Neuronal stem cell (in vitro differentiated cells): ENCODE measurements at regions not wholly inside any gene's neighbourhood (a gene's known extent, or its start where the extent isn't known, plus 50 kb on each side); places are given as distances from the start of the nearest gene placed in this dataset.

ENCODE experiments used
- DNase-seq: peaks from one replicate; pipeline ENCODE4 v3.0.0-alpha.2; 2013; ENCODE audit warnings: low spot score
- H2AFZ ChIP-seq: one replicate; pipeline ENCODE4 v1.6.1; 2013; ENCODE audit warnings: mild to moderate bottlenecking, low read length, inconsistent platforms
- H2AK5ac ChIP-seq: 2 replicates; pipeline ENCODE4 v1.6.1; 2013; ENCODE audit warnings: low read depth, mild to moderate bottlenecking, inconsistent platforms, low read length, moderate library complexity, mixed read lengths
- H2BK120ac ChIP-seq: 2 replicates; pipeline ENCODE4 v1.6.1; 2013; ENCODE audit warnings: low read depth, mild to moderate bottlenecking, inconsistent platforms, low read length, moderate library complexity, mixed read lengths
- H2BK12ac ChIP-seq: one replicate; pipeline ENCODE4 v1.6.1; 2013; ENCODE audit warnings: low read length, inconsistent platforms
- H2BK15ac ChIP-seq: 2 replicates; pipeline ENCODE4 v1.6.1; 2013; ENCODE audit warnings: mild to moderate bottlenecking, low read length, inconsistent platforms, mixed read lengths
- H2BK5ac ChIP-seq: one replicate; pipeline ENCODE4 v1.6.1; 2013; ENCODE audit warnings: inconsistent platforms, mild to moderate bottlenecking, low read length, moderate library complexity
- H3K14ac ChIP-seq: one replicate; pipeline ENCODE4 v1.6.1; 2013; ENCODE audit warnings: low read length, inconsistent platforms
- H3K18ac ChIP-seq: 2 replicates; pipeline ENCODE4 v1.6.1; 2013; ENCODE audit warnings: low read length, inconsistent platforms
- H3K23ac ChIP-seq: 2 replicates; pipeline ENCODE4 v1.6.1; 2013; ENCODE audit warnings: low read depth, mild to moderate bottlenecking, mixed read lengths, low read length, inconsistent platforms; ENCODE audit not compliant: poor library complexity
- H3K27ac ChIP-seq: replicated peaks from 3 replicates; pipeline ENCODE4 v1.5.1; 2013; ENCODE audit warnings: low read length, inconsistent platforms
- H3K27me3 ChIP-seq, 3 experiments: 2 replicates each; pipeline ENCODE4 v1.6.1; 2013; ENCODE audit warnings: low read length in 3 of 3, mild to moderate bottlenecking in 2 of 3, inconsistent platforms in 1 of 3, low read depth in 1 of 3, mixed read lengths in 1 of 3, moderate library complexity in 1 of 3; ENCODE audit not compliant: control insufficient read depth in 3 of 3, insufficient read depth in 3 of 3
- H3K36me3 ChIP-seq, 2 donors: replicated peaks in 1 of 2; 2 replicates each; pipeline ENCODE4 v1.6.1; 2013; ENCODE audit warnings: low read length in 2 of 2; ENCODE audit not compliant: control insufficient read depth in 2 of 2, insufficient read depth in 2 of 2
- H3K4ac ChIP-seq: 2 replicates; pipeline ENCODE4 v1.6.1; 2013; ENCODE audit warnings: inconsistent platforms, mild to moderate bottlenecking, low read length, moderate library complexity
- H3K4me1 ChIP-seq, 2 donors: 1 replicate in 1 of 2; 2 replicates in 1 of 2; pipeline ENCODE4 v1.6.1; 2013; ENCODE audit warnings: low read length in 2 of 2, low read depth in 1 of 2; ENCODE audit not compliant: control insufficient read depth in 2 of 2, insufficient read depth in 1 of 2
- H3K4me2 ChIP-seq: one replicate; pipeline ENCODE4 v1.6.1; 2013; ENCODE audit warnings: mild to moderate bottlenecking, low read length, inconsistent platforms; ENCODE audit not compliant: insufficient read depth, poor library complexity, severe bottlenecking
- H3K4me3 ChIP-seq, 2 donors: 2 replicates each; pipeline ENCODE4 v1.5.1; 2013; ENCODE audit warnings: low read length in 2 of 2, mild to moderate bottlenecking in 2 of 2, inconsistent platforms in 1 of 2, moderate library complexity in 1 of 2
- H3K79me1 ChIP-seq: one replicate; pipeline ENCODE4 v1.6.1; 2013; ENCODE audit warnings: low read depth, mild to moderate bottlenecking, inconsistent platforms, low read length, moderate library complexity
- H3K9ac ChIP-seq: one replicate; pipeline ENCODE4 v1.6.1; 2013; ENCODE audit warnings: mild to moderate bottlenecking, low read depth, low read length, inconsistent platforms; ENCODE audit not compliant: poor library complexity
- H3K9me3 ChIP-seq, 2 donors: replicated peaks in 1 of 2; 2 replicates each; pipeline versions ENCODE3 to v1.6.1; 2013; ENCODE audit warnings: low read length in 2 of 2, mild to moderate bottlenecking in 2 of 2, inconsistent platforms in 1 of 2, low read depth in 1 of 2, mixed read lengths in 1 of 2, moderate library complexity in 1 of 2; ENCODE audit not compliant: control insufficient read depth in 2 of 2, insufficient read depth in 1 of 2
- H4K8ac ChIP-seq: one replicate; pipeline ENCODE4 v1.6.1; 2013; ENCODE audit warnings: low read depth, mild to moderate bottlenecking, inconsistent platforms, low read length, moderate library complexity
- H4K91ac ChIP-seq: one replicate; pipeline ENCODE4 v1.6.1; 2013; ENCODE audit warnings: low read length, low read depth, mild to moderate bottlenecking, inconsistent platforms; ENCODE audit not compliant: poor library complexity
- WGBS, 2 donors: extraction: QIAGEN DNeasy Blood & Tissue Kit; methylation state at CpG; one replicate each; pipeline ENCODE4 v1.1.7; 2013; ENCODE audit warnings: missing lambda C conversion rate in 2 of 2, mixed read lengths in 1 of 2; ENCODE audit not compliant: insufficient read length in 2 of 2, insufficient replicate concordance in 1 of 2; ENCODE audit errors: extremely low coverage in 2 of 2; 5-methylcytosine and 5-hydroxymethylcytosine counted together

DNA sequence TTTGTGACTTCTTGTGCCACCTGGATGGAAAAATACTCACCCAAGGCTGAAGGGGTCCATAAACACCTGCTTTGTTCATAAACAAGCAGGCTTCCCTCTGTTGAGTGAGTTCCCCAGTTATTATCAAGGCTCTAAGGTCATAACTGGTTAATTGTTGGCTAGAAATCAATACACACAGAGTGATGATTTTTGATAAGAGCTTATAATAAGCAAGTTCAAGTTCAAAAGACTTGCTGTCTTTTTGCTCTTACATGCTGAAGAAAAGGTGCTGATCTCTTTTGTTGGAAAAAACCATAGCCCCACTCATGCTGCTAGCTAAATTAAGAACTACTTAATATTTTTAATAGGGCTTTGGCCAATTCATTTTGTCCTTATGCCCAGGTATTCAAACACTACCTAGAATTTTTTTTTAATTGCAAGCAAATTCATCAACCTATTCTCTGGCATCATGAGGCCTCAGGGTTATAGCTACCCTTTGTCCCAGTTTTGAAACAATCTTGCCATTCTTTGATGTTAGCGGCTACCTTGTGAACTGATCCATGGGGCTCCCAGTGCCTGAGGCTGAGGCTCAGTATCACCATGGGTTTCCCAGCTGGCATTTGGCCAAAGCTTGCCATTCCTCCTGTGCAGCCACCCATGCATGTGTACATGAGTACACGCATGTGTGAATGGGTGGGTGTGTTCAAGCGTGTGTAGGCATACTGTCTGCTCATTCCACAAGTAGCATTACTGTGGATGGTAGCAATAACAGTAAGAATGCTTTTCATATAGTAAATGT is 127.6 kb upstream of the LPP start:
- no peak overlapping the region for H4K8ac ChIP-seq
- no peaks in the 10 kb centered on the region for H3K9me3 ChIP-seq
- H3K4me3 ChIP-seq, result no peak overlapping the region
- H3K9ac ChIP-seq, result no peak overlapping the region
- no peaks in the 10 kb centered on the region for H3K27me3 ChIP-seq
- no peak overlapping the region for H3K23ac ChIP-seq
- no peak for DNase-seq
- H2BK120ac ChIP-seq, result no peak overlapping the region
- no peak overlapping the region for H4K91ac ChIP-seq
- H3K14ac ChIP-seq, result no peak overlapping the region
- H3K79me1 ChIP-seq, result no peaks in the 10 kb centered on the region
- no peak overlapping the region for H3K27ac ChIP-seq
- H2AK5ac ChIP-seq, result no peak overlapping the region
- H2BK15ac ChIP-seq, result no peak overlapping the region
- H3K36me3 ChIP-seq, result no peaks in the 10 kb centered on the region
- H3K18ac ChIP-seq, result no peak overlapping the region
- no peak overlapping the region for H2AFZ ChIP-seq
- WGBS, 2 donors, result no CpG with 5 or more reads among the region's 3 CpGs
- H3K4ac ChIP-seq, result no peak overlapping the region
- no peak overlapping the region for H2BK5ac ChIP-seq
- H3K4me2 ChIP-seq, result no peak overlapping the region
- H2BK12ac ChIP-seq, result no peak overlapping the region
- H3K4me1 ChIP-seq, result no peaks in the 10 kb centered on the region

GRCh38 chr3:188031121-188031520 is 122.8 kb upstream of the LPP start:
- no peak overlapping the region for H2AK5ac ChIP-seq
- H3K4me1 ChIP-seq, result no peaks in the 10 kb centered on the region
- no peak overlapping the region for H2BK5ac ChIP-seq
- no peak overlapping the region for H2AFZ ChIP-seq
- H3K4me3 ChIP-seq, result no peak overlapping the region
- no peak overlapping the region for H3K23ac ChIP-seq
- no peak overlapping the region for H3K4ac ChIP-seq
- no peaks in the 10 kb centered on the region for H3K27me3 ChIP-seq
- H2BK15ac ChIP-seq, result no peak overlapping the region
- no peak overlapping the region for H3K4me2 ChIP-seq
- H3K36me3 ChIP-seq, result no peaks in the 10 kb centered on the region
- no peak overlapping the region for H3K27ac ChIP-seq
- no peak overlapping the region for H2BK12ac ChIP-seq
- H3K79me1 ChIP-seq, result no peaks in the 10 kb centered on the region
- DNase-seq, result no peak
- H3K14ac ChIP-seq, result no peak overlapping the region
- WGBS, 2 donors, result no CpG with 5 or more reads among the region's 2 CpGs
- H3K9me3 ChIP-seq, result no peaks in the 10 kb centered on the region
- no peak overlapping the region for H2BK120ac ChIP-seq
- no peak overlapping the region for H4K91ac ChIP-seq
- H3K9ac ChIP-seq, result no peak overlapping the region
- H3K18ac ChIP-seq, result no peak overlapping the region
- H4K8ac ChIP-seq, result no peak overlapping the region

DNA sequence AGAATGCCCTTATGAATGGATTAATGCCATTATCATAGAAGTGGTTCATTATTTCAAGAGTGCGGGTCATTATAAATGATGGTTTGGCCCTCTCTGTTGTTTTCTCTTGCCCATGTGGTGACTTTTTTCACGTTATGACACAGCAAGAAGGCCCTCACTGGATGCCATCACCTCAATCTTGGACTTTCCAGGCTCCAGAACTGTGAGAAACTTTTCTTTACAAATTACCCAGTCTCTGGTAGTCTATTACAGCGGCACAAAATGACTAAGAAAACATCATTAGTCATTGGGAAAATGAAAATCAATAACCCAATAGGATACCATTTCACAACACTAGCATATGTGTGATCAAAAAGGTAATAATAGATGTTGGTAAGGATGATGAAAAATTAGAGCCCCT is 119.0 kb upstream of the LPP start:
- no peak overlapping the region for H2AK5ac ChIP-seq
- no peak overlapping the region for H2BK12ac ChIP-seq
- H3K4ac ChIP-seq, result no peak overlapping the region
- no CpG with 5 or more reads among the region's 3 CpGs for WGBS, 2 donors
- H3K18ac ChIP-seq, result no peak overlapping the region
- no peak overlapping the region for H3K4me3 ChIP-seq
- H2BK5ac ChIP-seq, result no peak overlapping the region
- no peak overlapping the region for H3K23ac ChIP-seq
- no peaks in the 10 kb centered on the region for H3K27me3 ChIP-seq
- no peaks in the 10 kb centered on the region for H3K36me3 ChIP-seq
- no peak overlapping the region for H3K9ac ChIP-seq
- H3K4me1 ChIP-seq, result no peaks in the 10 kb centered on the region
- no peaks in the 10 kb centered on the region for H3K79me1 ChIP-seq
- no peak overlapping the region for H2AFZ ChIP-seq
- H3K14ac ChIP-seq, result no peak overlapping the region
- DNase-seq, result no peak
- no peaks in the 10 kb centered on the region for H3K9me3 ChIP-seq
- H4K91ac ChIP-seq, result no peak overlapping the region
- H4K8ac ChIP-seq, result no peak overlapping the region
- no peak overlapping the region for H2BK15ac ChIP-seq
- no peak overlapping the region for H3K27ac ChIP-seq
- no peak overlapping the region for H3K4me2 ChIP-seq
- H2BK120ac ChIP-seq, result no peak overlapping the region

DNA sequence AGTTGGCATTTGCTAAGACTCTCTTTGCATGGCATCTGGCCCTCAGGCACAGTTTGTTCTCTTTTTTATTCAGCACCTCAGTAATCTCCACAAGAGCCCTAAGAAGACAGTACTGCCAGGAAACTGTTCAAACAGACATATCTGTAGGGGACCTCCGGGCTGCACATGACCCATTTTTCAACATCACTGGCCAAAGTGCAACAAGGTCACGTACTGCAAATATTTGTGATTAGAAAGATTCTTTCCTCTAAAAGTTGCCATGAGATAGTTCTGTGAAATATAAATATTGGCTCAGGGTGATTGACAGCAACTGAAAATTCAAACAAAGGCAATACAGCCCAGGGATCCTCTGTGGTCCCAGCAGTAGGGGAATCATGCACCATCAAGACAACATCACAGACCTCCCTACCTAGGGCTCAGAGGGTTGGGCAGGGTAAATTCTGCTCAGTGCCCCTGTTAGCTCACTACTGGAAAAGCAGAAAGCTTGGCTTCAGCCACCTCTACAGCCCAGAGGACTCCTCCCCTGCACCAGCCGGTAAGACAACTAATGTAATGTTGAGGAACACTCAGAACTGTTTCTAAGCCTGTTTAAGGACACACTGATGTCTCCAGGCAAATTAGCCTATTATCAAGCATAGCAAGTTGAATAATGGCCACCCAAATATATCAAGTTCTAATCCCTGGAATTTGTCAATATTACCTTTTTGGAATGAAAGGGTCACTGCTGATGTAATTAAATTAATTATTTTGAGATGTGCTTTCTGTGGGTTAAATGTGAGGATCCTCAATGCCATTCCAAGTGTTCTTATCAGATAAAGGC is 117.4 kb upstream of the LPP start:
- no peak overlapping the region for H3K23ac ChIP-seq
- no peak overlapping the region for H2AFZ ChIP-seq
- H2BK5ac ChIP-seq, result no peak overlapping the region
- no peak overlapping the region for H2AK5ac ChIP-seq
- H3K9ac ChIP-seq, result no peak overlapping the region
- no peaks in the 10 kb centered on the region for H3K27me3 ChIP-seq
- H3K27ac ChIP-seq, result no peak overlapping the region
- H3K4me2 ChIP-seq, result no peak overlapping the region
- H3K36me3 ChIP-seq, result no peaks in the 10 kb centered on the region
- no peak overlapping the region for H3K18ac ChIP-seq
- no peak for DNase-seq
- H2BK120ac ChIP-seq, result no peak overlapping the region
- no peak overlapping the region for H4K91ac ChIP-seq
- no peak overlapping the region for H4K8ac ChIP-seq
- H3K79me1 ChIP-seq, result no peaks in the 10 kb centered on the region
- H3K14ac ChIP-seq, result no peak overlapping the region
- H3K4me1 ChIP-seq, result no peaks in the 10 kb centered on the region
- H3K4ac ChIP-seq, result no peak overlapping the region
- H3K9me3 ChIP-seq, result no peaks in the 10 kb centered on the region
- H2BK15ac ChIP-seq, result no peak overlapping the region
- no CpG with 5 or more reads among the region's 3 CpGs for WGBS, 2 donors
- no peak overlapping the region for H2BK12ac ChIP-seq
- H3K4me3 ChIP-seq, result no peak overlapping the region
